Ascending aorta (tissue), 2 donors: ENCODE measurements at regions not wholly inside any gene's neighbourhood (a gene's known extent, or its start where the extent isn't known, plus 50 kb on each side); places are given as distances from the start of the nearest gene placed in this dataset.

Source experiments
- DNase-seq, 2 donors: peaks; one replicate each; pipeline ENCODE4 v3.0.0-alpha.2; 2019; ENCODE audit warnings: low spot score in 2 of 2
- H3K27ac ChIP-seq, 2 donors: fragments of 200-600 bp; sonication (generic); one replicate each; pipeline ENCODE4 v1.5.1; 2016 to 2017; ENCODE audit warnings: mild to moderate bottlenecking in 1 of 2
- H3K27me3 ChIP-seq: fragments of 200-600 bp; sonication (generic); one replicate; pipeline ENCODE4 v1.5.1; 2017
- H3K36me3 ChIP-seq, 2 donors: fragments of 200-600 bp; sonication (generic); one replicate each; pipeline ENCODE4 v1.5.1; 2016
- H3K4me1 ChIP-seq, 2 donors: fragments of 200-600 bp; sonication (generic); one replicate each; pipeline ENCODE4 v1.5.1; 2016 to 2017; ENCODE audit warnings: mild to moderate bottlenecking in 1 of 2
- H3K4me3 ChIP-seq, 2 donors: fragments of 200-600 bp; sonication (generic); one replicate each; pipeline ENCODE4 v1.5.1; 2016 to 2017; ENCODE audit warnings: mild to moderate bottlenecking in 1 of 2
- H3K9me3 ChIP-seq, 2 donors: fragments of 200-600 bp; sonication (generic); one replicate each; pipeline ENCODE4 v1.5.1; 2016
- CTCF ChIP-seq, 3 experiments: fragments of 200-600 bp in 2 of 3; fragments of 450-650 bp in 1 of 3; sonication (generic) in 2 of 3; IDR thresholded peaks; one replicate each; pipeline ENCODE4 v1.5.1; 2016 to 2019; ENCODE audit warnings: antibody characterized with exemption in 3 of 3, mild to moderate bottlenecking in 1 of 3, moderate library complexity in 1 of 3
- intact Hi-C: fragments of 100-400 bp; cut with DNase I; formaldehyde crosslinking; loops from one replicate; pipeline ENCODE4 v1.15.1; 2023

DNA sequence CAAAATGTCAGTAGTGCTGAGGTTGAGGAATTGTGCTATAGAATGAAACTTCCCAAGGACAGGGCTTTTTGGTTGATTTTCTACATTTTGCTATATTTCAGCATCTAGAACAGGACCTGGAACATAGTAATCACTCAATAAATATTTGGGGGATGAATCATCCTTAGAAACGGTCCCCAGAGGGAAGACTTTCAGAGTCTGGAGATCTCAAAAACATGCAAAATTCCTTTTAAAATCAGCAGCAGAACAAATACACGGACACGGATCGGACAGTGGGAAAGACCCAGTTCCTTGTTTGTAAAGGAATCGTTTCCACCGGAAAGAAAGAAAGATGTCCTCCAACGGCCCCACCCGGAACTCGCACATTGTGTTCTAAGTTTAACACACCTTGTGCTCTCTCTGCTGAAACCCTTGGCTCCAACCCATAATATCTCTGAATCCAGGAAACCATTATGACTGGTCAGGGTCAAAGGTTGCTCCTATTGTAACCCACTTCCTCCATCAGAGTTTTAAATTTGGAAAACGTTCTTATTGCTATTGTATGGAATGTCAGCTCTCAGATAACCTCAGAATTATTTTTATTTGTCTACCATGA lies 617.2 kb downstream of the MED13L start:
- no peaks in the 10 kb centered on the region for H3K27me3 ChIP-seq
- no peak overlapping the region for H3K4me3 ChIP-seq
- no peak for TF ChIP-seq CTCF (IDR thresholded peaks at IDR 0.05)
- H3K4me1 ChIP-seq: peaks cover 5 to 34% of the 10 kb centered on the region in 2 donors
- DNase-seq: peak in 1 of 2 donors; percentile 75
- H3K36me3 ChIP-seq: no peaks in the 10 kb centered on the region
- intact Hi-C loops: loop anchor here (10.0 kb wide), 1 partner anchor 336 kb away; no protein-coding TSS in a partner anchor
- peak overlapping the region; percentile 89 to 91 for H3K27ac ChIP-seq
- no peaks in the 10 kb centered on the region for H3K9me3 ChIP-seq

- H3K4me1 ChIP-seq: peaks cover 5 to 34% of the 10 kb centered on the region in 2 donors
- DNase-seq: no peak
- intact Hi-C loops: loop anchor here (10.0 kb wide), 1 partner anchor 975 kb away; the partner anchor contains the start of gene TBX3
- no peak overlapping the region for H3K4me3 ChIP-seq
- no peaks in the 10 kb centered on the region for H3K9me3 ChIP-seq
- no peaks in the 10 kb centered on the region for H3K36me3 ChIP-seq
- no peak for TF ChIP-seq CTCF (IDR thresholded peaks at IDR 0.05)
- peak overlapping the region; percentile 89 to 91 for H3K27ac ChIP-seq
- H3K27me3 ChIP-seq: no peaks in the 10 kb centered on the region
Observed at GRCh38 chr12:115659422-115659821, 618.1 kb downstream of the MED13L start.

GRCh38 chr12:115657081-115658013 lies 620.1 kb downstream of the MED13L start:
- DNase-seq: peak; percentile 18 to 80
- Histone ChIP-seq H3K4me3 (no peak overlapping the region), H3K4me1 (peaks cover 5 to 31% of the 10 kb centered on the region in 2 donors), H3K9me3 (no peaks in the 10 kb centered on the region), H3K27ac (peak overlapping the region; percentile 89 to 91), H3K27me3 (no peaks in the 10 kb centered on the region), H3K36me3 (no peaks in the 10 kb centered on the region)
- no peak for TF ChIP-seq CTCF (IDR thresholded peaks at IDR 0.05)
- intact Hi-C loops: loop anchor here (2.0 to 10.0 kb wide), 2 partner anchors 51 to 973 kb away; partner anchors contain the start of gene TBX3

DNA sequence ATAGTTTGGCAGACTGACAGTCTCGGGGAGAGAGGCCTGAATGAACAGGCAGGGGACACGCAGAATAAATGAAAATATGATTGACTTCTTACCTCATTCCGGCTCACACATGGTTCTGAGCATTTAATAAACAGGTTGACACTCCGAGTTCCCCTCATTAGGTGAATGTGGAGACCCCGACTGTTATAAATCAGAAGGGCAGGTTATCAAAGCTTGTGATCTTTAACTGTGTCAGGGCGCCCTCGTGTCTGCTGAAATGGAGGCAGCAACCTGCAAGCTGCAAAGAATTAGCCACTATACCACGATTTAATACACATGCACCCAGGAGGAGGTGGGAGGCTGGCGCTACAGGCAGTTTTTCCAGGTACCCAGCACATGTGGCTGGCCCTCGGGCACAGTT lies 627.5 kb downstream of the MED13L start:
- no peaks in the 10 kb centered on the region for H3K27me3 ChIP-seq
- no peak for TF ChIP-seq CTCF (IDR thresholded peaks at IDR 0.05)
- H3K27ac ChIP-seq: no peak overlapping the region
- no peaks in the 10 kb centered on the region for H3K4me1 ChIP-seq
- no peaks in the 10 kb centered on the region for H3K9me3 ChIP-seq
- H3K36me3 ChIP-seq: no peaks in the 10 kb centered on the region
- H3K4me3 ChIP-seq: no peak overlapping the region
- intact Hi-C loops: loop anchor here (10.0 kb wide), 1 partner anchor 965 kb away; the partner anchor contains the start of gene TBX3
- no peak for DNase-seq

DNA sequence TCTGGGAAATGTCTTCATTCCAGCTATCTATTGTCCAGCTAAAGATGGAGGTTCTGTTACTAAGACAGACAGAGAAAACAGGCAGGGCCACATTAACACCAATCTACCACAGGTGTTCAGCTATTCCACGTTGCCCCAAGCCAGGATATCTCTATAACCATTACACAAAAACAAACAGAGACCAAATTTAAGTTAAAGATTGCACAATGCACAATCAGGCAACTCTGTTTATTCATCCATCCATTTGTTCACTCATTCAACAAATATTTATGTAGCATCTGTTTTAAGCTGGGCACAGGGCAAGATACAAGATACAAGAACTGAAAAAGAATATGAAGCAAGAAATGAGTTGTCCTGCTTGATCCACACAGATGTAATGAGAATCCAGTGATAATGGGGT lies 629.0 kb downstream of the MED13L start:
- Histone ChIP-seq H3K4me3 (no peak overlapping the region), H3K9me3 (no peaks in the 10 kb centered on the region), H3K27me3 (no peaks in the 10 kb centered on the region), H3K36me3 (no peaks in the 10 kb centered on the region), H3K4me1 (no peaks in the 10 kb centered on the region), H3K27ac (no peak overlapping the region)
- intact Hi-C loops: no loop called here
- TF ChIP-seq CTCF (IDR thresholded peaks at IDR 0.05): no peak
- DNase-seq: no peak
